NCI-H2029 treated with DMSO at 0.1 percent for 48 hours (cell line): ENCODE measurements at regions not wholly inside any gene's neighbourhood (a gene's known extent, or its start where the extent isn't known, plus 50 kb on each side); places are given as distances from the start of the nearest gene placed in this dataset.
"Not testable (repeated sequence)": the region's sequence is repeated elsewhere in the genome, so short reads cannot be mapped to it uniquely, and the experiment has no call there.

Source experiments
- DNase-seq: peaks from one replicate; lab custom pipeline; 2025; lab: John Stamatoyannopoulos, UW

GRCh38 chr5:39955156-39955555 is 530.4 kb upstream of the DAB2 start:
- no peak for DNase-seq

- no peak for DNase-seq
Measured at GRCh38 chr5:39951070-39951469, 526.3 kb upstream of the DAB2 start.

- peak; percentile 18 for DNase-seq
Measured at GRCh38 chr5:39948867-39949468, 524.2 kb upstream of the DAB2 start.

GRCh38 chr5:39948341-39948740 is 523.6 kb upstream of the DAB2 start:
- no peak for DNase-seq

- no peak for DNase-seq
Measured at GRCh38 chr5:39947657-39948056, 522.9 kb upstream of the DAB2 start.

GRCh38 chr5:39946356-39947045 is 521.7 kb upstream of the DAB2 start:
- no peak for DNase-seq

GRCh38 chr5:39945870-39946269 is 521.1 kb upstream of the DAB2 start:
- no peak for DNase-seq

GRCh38 chr5:39943811-39944210 is 519.0 kb upstream of the DAB2 start:
- no peak for DNase-seq

GRCh38 chr5:39942606-39943005 is 517.8 kb upstream of the DAB2 start:
- no peak for DNase-seq

- no peak for DNase-seq
Measured at GRCh38 chr5:39941416-39941815, 516.6 kb upstream of the DAB2 start.

- DNase-seq = no peak
Measured at GRCh38 chr5:39934830-39935229, 510.1 kb upstream of the DAB2 start.

GRCh38 chr5:39933061-39933460 is 508.3 kb upstream of the DAB2 start:
- no peak for DNase-seq

GRCh38 chr5:39928709-39929108 is 503.9 kb upstream of the DAB2 start:
- DNase-seq = no peak

- DNase-seq = no peak
Measured at GRCh38 chr5:39919876-39920275, 495.1 kb upstream of the DAB2 start.

- DNase-seq = no peak
Measured at GRCh38 chr5:39912906-39913305, 488.1 kb upstream of the DAB2 start.

- not testable (repeated sequence) for DNase-seq
Measured at GRCh38 chr5:39907267-39907951, 482.6 kb upstream of the DAB2 start.

- no peak for DNase-seq
Measured at GRCh38 chr5:39906146-39906545, 481.4 kb upstream of the DAB2 start.

- DNase-seq = no peak
Measured at GRCh38 chr5:39905356-39905755, 480.6 kb upstream of the DAB2 start.

- no peak for DNase-seq
Measured at GRCh38 chr5:39902626-39903025, 477.8 kb upstream of the DAB2 start.

GRCh38 chr5:39898731-39899130 is 474.0 kb upstream of the DAB2 start:
- no peak for DNase-seq

GRCh38 chr5:39896706-39897105 is 471.9 kb upstream of the DAB2 start:
- DNase-seq = no peak

GRCh38 chr5:39896104-39896503 is 471.3 kb upstream of the DAB2 start:
- no peak for DNase-seq

GRCh38 chr5:39892708-39893107 is 467.9 kb upstream of the DAB2 start:
- no peak for DNase-seq
